HG02623 (cell line): ENCODE measurements at regions not wholly inside any gene's neighbourhood (a gene's known extent, or its start where the extent isn't known, plus 50 kb on each side); places are given as distances from the start of the nearest gene placed in this dataset.
"Not testable (repeated sequence)": the region's sequence is repeated elsewhere in the genome, so short reads cannot be mapped to it uniquely, and the experiment has no call there.

Experiments used
- ATAC-seq: cut with Tn5 transposase; IDR thresholded peaks from one replicate; pipeline ENCODE4 v1.9.1; 2021; ENCODE audit warnings: moderate library complexity; ENCODE audit not compliant: unreplicated experiment

DNA sequence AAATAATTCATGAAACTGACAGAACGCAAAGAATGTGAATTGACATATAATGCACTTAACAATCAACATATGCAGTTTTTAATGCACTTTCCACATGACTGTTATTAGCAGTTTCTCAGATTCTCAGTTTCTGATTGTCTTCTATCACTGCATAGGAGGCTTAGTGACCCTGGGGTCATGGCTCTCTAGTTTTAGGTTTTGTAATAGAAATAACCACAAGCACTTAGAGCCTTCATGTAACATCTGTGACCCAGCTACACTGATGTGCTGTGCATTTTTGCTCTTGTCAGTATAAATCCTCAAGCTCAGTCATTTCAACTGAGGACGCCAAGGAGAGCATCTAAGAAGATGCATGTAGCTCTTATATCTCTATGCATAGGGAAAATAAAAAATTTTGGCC lies 163.1 kb upstream of the IZUMO3 start:
- ATAC-seq = no peak

DNA sequence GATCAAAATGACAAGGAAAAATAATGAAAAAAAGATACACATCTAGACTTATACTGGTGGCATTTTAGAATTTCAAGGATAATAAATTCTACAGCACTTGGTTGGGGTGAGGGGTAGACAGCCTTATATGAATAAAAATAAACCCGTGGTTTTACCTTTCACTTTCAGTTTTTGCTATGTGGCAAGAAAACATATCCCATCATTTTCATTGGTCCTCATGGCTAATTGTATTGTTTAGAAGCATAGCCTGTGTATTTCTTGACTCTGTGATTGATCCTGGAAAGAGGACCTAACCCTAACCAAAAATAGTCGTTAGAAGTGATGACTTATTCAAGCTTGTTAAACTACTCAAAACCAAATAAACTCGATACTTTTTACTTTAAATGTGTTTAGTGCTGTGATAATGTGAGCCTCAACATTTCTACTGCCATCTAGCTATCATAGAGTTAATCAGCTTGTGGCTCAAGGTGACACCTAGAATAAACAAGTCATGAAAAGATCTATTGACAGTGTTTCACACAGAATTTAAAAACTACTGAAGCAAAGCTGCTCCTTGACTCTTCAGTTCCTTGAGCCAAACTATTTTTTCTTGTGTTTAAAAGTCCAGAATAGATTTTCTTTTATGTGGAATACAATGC lies 153.3 kb upstream of the IZUMO3 start:
- no peak for ATAC-seq

DNA sequence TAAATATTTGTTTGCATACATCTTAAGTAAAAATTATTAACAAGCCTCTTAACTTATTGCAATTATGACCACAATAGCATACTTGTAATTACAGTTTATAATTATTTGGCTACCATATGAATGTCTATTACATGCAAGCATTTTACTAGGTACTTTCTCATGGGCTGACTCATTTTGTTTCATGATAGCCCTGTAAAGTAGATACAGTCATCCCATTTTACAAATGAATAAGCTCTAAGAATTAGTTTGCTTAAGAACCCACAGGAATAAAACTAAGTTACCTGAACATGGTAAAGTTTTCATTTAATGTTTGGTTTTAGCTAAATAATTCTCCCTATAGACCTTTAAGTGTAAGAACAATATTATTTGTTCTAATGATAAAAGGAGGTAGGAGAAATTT lies 126.6 kb upstream of the IZUMO3 start:
- ATAC-seq = no peak

DNA sequence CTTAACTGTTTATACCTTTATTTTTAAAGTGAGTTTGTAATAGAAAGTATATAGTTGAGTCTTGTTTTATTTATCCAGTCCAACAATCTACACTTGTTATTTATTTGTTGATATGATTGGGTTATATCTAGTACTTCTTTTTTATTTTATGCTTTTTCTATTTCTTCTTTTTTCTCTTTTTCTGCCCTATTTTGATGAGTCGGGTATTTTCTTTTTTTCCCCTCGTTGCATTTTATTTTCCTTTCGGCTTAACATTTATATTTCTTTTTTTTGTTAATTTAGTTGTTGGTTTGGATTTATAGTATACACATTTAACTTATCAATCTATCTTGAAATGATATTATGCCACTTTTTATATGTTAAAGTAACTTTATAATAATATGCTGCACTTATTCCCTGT lies 111.7 kb upstream of the IZUMO3 start:
- no peak for ATAC-seq

DNA sequence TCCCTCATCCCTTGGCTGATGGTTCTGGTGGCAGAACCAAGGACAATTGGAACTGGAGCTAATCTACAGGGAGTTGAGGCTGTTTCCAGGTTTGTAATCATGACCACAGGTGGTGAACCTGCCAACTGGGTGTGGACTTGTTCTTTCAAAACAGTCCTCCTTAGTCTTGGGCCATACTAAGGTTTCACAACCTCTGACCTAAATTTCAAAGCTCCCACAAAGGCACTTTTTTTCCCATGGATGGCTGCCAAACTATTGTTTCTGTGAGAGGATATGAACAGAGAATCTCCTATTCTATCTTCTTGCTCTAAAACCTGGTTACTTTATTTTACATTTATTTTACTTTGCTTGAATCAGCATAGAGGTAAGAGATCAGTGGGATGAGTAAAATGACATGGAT lies 106.5 kb upstream of the IZUMO3 start:
- no peak for ATAC-seq

DNA sequence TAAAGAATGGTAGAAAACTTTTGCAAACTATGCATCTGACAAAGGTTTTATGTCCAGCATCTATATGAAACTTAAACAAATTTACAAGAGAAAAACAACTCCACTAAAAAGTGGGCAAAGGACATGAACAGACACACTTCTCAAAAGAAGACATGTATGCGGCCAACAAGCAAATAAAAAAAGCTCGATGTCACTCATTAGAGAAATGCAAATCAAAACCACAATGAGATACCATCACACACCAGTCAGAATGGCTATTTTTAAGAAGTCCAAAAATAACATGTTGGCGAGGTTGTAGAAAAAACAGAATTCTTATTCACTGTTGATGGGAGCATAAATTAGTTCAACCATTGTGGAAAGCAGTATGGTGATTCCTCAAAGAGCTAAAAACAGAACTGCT lies 83.1 kb upstream of the IZUMO3 start:
- ATAC-seq = not testable (repeated sequence)

DNA sequence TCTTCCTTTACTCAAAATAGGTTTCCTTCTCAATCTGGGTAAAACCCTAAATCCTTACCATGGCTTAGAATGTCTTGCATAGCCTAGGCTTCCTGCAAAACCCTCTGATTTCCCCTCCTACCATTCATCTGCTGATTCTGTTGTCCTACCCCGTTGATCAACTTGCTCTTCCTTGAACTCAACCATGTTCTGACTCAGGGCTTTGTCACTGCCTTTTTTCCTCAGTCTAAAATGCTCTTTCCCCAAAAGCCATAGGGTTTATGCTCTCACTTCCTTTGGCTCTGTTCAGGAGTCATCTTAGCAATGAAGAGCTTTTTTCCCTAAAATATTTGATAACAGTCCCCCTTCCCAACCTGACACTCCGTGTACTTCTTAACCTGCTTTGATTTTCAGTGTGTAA lies 79.4 kb upstream of the IZUMO3 start:
- ATAC-seq = no peak

DNA sequence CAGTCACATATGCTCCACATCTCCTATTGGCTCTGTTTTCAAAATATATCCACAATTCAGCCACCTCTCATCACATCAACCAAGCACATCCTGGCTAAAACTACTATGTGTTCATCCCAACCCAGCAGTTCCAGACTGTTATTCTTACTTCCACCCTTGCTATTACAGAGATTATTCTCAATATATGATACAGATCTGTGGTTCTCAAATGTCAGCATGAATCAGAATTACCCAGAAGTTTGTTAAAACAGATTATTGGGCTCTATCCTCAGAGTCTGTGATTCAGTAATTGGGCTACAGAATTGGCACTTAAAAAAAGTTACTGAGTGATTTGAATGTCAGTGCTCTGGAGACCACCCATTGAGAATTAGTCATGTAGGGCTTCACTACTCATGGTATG lies 78.8 kb upstream of the IZUMO3 start:
- ATAC-seq = no peak

DNA sequence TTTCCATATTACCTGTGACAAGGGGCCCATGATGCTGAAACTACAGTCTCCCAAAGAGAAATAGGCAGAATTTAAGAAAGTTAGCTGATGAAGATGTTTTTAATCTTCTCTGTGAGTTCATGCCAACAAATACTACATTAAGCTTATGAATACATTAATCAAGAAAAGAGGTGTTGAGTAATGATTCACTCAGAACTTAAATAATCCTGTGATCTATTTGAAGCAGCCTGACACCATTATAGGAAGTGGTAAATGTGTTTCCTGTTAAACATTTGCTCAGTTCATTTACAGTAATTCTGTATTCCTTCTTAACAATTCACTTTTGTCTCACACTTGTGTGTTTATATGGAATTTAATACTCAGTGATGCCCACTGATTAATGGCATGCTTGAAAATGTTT lies 75.0 kb upstream of the IZUMO3 start:
- no peak for ATAC-seq

DNA sequence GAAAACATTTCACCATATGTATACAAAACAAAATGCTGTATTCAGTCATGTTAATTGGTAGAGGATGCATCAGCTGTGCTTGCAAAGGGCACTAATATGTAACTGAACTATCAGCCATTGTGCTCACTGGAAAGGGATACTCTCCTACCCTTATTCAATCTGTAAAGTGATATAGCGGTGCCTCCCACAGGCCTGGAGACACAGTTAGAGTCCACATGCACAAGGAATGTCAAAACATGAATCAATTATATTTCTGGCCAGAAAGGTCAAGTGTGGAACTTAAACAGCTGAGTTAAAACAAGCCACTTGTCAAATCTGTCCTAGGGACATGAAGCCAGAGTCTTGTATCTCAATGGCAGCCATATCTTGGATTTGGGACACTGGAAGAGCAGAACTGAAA lies 71.2 kb upstream of the IZUMO3 start:
- no peak for ATAC-seq

DNA sequence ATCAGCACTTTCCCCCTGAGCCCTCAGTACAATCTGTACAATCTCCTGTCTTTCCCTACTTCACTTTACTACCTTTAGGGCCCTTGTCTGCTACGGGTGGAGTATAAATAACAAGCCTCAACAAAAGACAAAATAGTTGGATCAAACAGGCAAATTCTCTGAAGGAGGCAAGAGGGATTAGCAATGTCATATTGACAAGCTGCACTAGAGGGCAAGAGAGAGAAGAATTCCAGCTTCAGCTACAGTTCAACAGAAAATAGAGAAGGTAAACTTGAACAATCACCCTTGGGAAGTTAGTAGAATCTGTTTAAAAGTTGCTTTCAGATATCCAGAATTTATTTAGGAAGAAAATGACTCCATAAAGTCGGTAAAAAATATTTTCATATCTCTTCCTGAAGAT lies 68.4 kb upstream of the IZUMO3 start:
- ATAC-seq = no peak

DNA sequence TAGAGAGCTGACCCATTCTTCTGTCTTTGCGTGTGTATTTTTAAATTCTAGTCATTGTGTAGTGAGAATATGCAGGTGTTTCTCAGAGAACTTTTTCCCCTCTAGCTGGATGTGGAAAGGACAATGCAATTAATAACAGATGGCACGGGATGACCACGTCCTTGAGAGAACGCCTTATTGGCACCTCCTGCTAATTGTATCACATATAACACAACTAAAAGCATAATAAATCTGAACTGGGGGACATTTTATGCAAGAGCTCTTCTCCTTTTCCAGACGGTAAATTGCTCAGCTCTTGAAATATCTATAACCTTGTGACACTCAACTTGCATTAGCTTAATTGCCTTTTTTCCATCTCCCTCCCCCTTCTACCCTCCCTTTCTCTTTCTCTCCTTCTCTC lies 62.9 kb upstream of the IZUMO3 start:
- no peak for ATAC-seq

DNA sequence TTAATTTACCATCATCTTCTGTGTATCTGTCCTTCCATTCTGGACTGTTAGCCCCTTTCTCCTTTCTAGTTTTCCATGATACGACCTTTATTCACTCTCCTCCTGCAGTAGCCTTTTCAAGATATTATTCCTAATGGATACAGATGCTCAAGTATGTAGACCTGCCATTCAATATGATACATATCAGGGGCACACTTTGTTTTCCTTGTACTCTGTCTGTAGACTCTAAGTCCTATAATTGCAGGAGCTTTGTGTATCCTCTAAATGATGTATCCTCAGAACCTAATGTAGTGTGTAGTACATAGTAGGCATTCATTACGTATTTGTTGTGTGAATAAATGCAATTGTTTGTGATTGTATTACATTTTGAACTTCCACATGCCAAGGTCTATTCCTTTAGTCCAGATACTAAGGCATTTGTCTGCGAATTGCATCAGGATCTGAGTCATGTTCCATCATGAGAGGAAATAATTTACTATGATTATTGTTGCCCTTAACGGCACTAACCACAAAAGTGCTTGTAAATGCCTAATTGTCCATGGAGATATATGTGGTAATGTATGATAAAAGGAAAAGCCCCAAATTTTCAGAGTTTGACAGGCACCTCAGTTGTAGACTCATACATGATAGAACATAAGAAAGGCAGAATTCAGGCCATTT lies 57.1 kb upstream of the IZUMO3 start:
- ATAC-seq = no peak
